Tibial artery (tissue), 4 donors: ENCODE measurements at regions not wholly inside any gene's neighbourhood (a gene's known extent, or its start where the extent isn't known, plus 50 kb on each side); places are given as distances from the start of the nearest gene placed in this dataset.

Experiments used
- DNase-seq, 2 donors: peaks; one replicate each; pipeline ENCODE4 v3.0.0-alpha.2; 2019
- H3K27ac ChIP-seq, 2 donors: fragments of 200-600 bp; sonication (generic) in 1 of 2; 1 replicate in 1 of 2; 2 replicates in 1 of 2; pipeline ENCODE4 v1.5.1; 2018 to 2019; ENCODE audit warnings: mild to moderate bottlenecking in 1 of 2
- H3K27me3 ChIP-seq, 2 donors: fragments of 200-600 bp; sonication (generic) in 1 of 2; one replicate each; pipeline versions ENCODE4 v1.5.1 to v1.6.0; 2016 to 2019
- H3K36me3 ChIP-seq, 3 donors: fragments of 200-600 bp; sonication (generic) in 2 of 3; one replicate each; pipeline ENCODE4 v1.5.1; 2016 to 2019; ENCODE audit warnings: mild to moderate bottlenecking in 2 of 3
- H3K4me1 ChIP-seq, 4 donors: fragments of 200-600 bp; sonication (generic) in 2 of 4; 1 replicate in 3 of 4; 2 replicates in 1 of 4; pipeline ENCODE4 v1.5.1; 2016 to 2019
- H3K4me3 ChIP-seq, 2 donors: fragments of 200-600 bp; sonication (generic) in 1 of 2; 1 replicate in 1 of 2; 2 replicates in 1 of 2; pipeline ENCODE4 v1.5.1; 2018 to 2019; ENCODE audit warnings: mild to moderate bottlenecking in 2 of 2
- H3K9me3 ChIP-seq, 3 donors: fragments of 200-600 bp; sonication (generic) in 1 of 3; one replicate each; pipeline ENCODE4 v1.5.1; 2016 to 2019
- CTCF ChIP-seq, 2 experiments: fragments of 200-600 bp in 1 of 2; fragments of 450-650 bp in 1 of 2; IDR thresholded peaks; one replicate each; pipeline ENCODE4 v1.5.1; 2017 to 2019; ENCODE audit warnings: antibody characterized with exemption in 2 of 2, mild to moderate bottlenecking in 1 of 2, moderate library complexity in 1 of 2
- intact Hi-C: fragments of 100-400 bp; cut with DNase I; formaldehyde crosslinking; loops from one replicate; pipeline ENCODE4 v1.15.0; 2023; ENCODE audit warnings: low total_unique reads

GRCh38 chr4:171759274-171759673, 53.9 kb upstream of the GALNTL6 start:
- Histone ChIP-seq H3K9me3 (no peaks in the 10 kb centered on the region), H3K27me3 (no peaks in the 10 kb centered on the region), H3K4me3 (no peak overlapping the region), H3K27ac (no peak overlapping the region), H3K36me3 (no peaks in the 10 kb centered on the region), H3K4me1 (no peaks in the 10 kb centered on the region)
- intact Hi-C loops, result no loop called here
- no peak for TF ChIP-seq CTCF (IDR thresholded peaks at IDR 0.05)
- no peak for DNase-seq

- H3K4me3 ChIP-seq, result no peak overlapping the region
- no peak for DNase-seq
- no peaks in the 10 kb centered on the region for H3K27me3 ChIP-seq
- no peak overlapping the region for H3K27ac ChIP-seq
- no peaks in the 10 kb centered on the region for H3K9me3 ChIP-seq
- no peak for TF ChIP-seq CTCF (IDR thresholded peaks at IDR 0.05)
- no peaks in the 10 kb centered on the region for H3K36me3 ChIP-seq
- H3K4me1 ChIP-seq, result no peaks in the 10 kb centered on the region
- intact Hi-C loops, result no loop called here
These were observed 61.7 kb upstream of the GALNTL6 start for GRCh38 chr4:171751538-171751937.

GRCh38 chr4:171746418-171746817, 66.8 kb upstream of the GALNTL6 start:
- H3K27ac ChIP-seq, result no peak overlapping the region
- H3K4me1 ChIP-seq, result no peaks in the 10 kb centered on the region
- no peaks in the 10 kb centered on the region for H3K9me3 ChIP-seq
- no peak for TF ChIP-seq CTCF (IDR thresholded peaks at IDR 0.05)
- no peak for DNase-seq
- intact Hi-C loops, result no loop called here
- no peaks in the 10 kb centered on the region for H3K27me3 ChIP-seq
- H3K4me3 ChIP-seq, result no peak overlapping the region
- H3K36me3 ChIP-seq, result no peaks in the 10 kb centered on the region

- H3K4me1 ChIP-seq, result no peaks in the 10 kb centered on the region
These were observed 70.8 kb upstream of the GALNTL6 start for GRCh38 chr4:171742436-171742835.

GRCh38 chr4:171727185-171727584, 86.0 kb upstream of the GALNTL6 start:
- Histone ChIP-seq H3K27me3 (no peaks in the 10 kb centered on the region), H3K36me3 (no peaks in the 10 kb centered on the region), H3K27ac (no peak overlapping the region), H3K9me3 (peaks cover 0 to 6% (median 0%) of the 10 kb centered on the region in 3 donors), H3K4me3 (no peak overlapping the region), H3K4me1 (no peaks in the 10 kb centered on the region)
- intact Hi-C loops, result no loop called here
- no peak for TF ChIP-seq CTCF (IDR thresholded peaks at IDR 0.05)
- no peak for DNase-seq

More at GRCh38 chr4:171742436-171742835, 70.8 kb upstream of the GALNTL6 start:
- H3K4me3 ChIP-seq, result no peak overlapping the region
- no peaks in the 10 kb centered on the region for H3K36me3 ChIP-seq
- no peaks in the 10 kb centered on the region for H3K27me3 ChIP-seq
- H3K27ac ChIP-seq, result no peak overlapping the region
- no peaks in the 10 kb centered on the region for H3K9me3 ChIP-seq
- intact Hi-C loops, result no loop called here
- no peak for DNase-seq
- TF ChIP-seq CTCF (IDR thresholded peaks at IDR 0.05), result no peak

GRCh38 chr4:171721937-171722336, 91.3 kb upstream of the GALNTL6 start:
- Histone ChIP-seq H3K9me3 (no peaks in the 10 kb centered on the region), H3K27ac (no peak overlapping the region), H3K36me3 (no peaks in the 10 kb centered on the region), H3K4me1 (no peaks in the 10 kb centered on the region), H3K4me3 (no peak overlapping the region), H3K27me3 (no peaks in the 10 kb centered on the region)
- DNase-seq, result no peak
- no peak for TF ChIP-seq CTCF (IDR thresholded peaks at IDR 0.05)
- intact Hi-C loops, result no loop called here
